CD4-positive, alpha-beta T cell (primary cell): ENCODE measurements at regions not wholly inside any gene's neighbourhood (a gene's known extent, or its start where the extent isn't known, plus 50 kb on each side); places are given as distances from the start of the nearest gene placed in this dataset.

Source experiments
- ATAC-seq: fragments of 200-7000 bp; cut with Tn5 transposase; one replicate; pipeline ENCODE4 v1.10.0; 2022; ENCODE audit warnings: mild to moderate bottlenecking; ENCODE audit not compliant: poor library complexity
- CTCF ChIA-PET: fragments of 350-600 bp; sonication (Branson Sonifier 250); formaldehyde crosslinking; loops from one replicate; lab custom pipeline; 2021; ENCODE audit warnings: antibody characterized with exemption, inconsistent platforms; lab: Charles Lee
- POLR2A ChIA-PET: fragments of 350-600 bp; sonication (Branson Sonifier 250); formaldehyde crosslinking; loops from one replicate; lab custom pipeline; 2021; ENCODE audit warnings: antibody characterized with exemption, inconsistent platforms; lab: Charles Lee
- DNase-seq, 14 experiments: peaks; one replicate each; pipeline ENCODE4 v3.0.0-alpha.2; 2013 to 2020; ENCODE audit warnings: mixed read lengths in 2 of 14
- H3K27ac ChIP-seq, 2 donors: one replicate each; pipeline versions ENCODE4 v1.5.1 to v1.7.0; 2013; ENCODE audit warnings: low read length in 2 of 2, low read depth in 1 of 2, mild to moderate bottlenecking in 1 of 2
- H3K27me3 ChIP-seq, 2 experiments: 1 replicate in 1 of 2; 2 replicates in 1 of 2; pipeline versions ENCODE4 v1.6.1 to v1.7.0; 2013; ENCODE audit warnings: low read length in 2 of 2, control low read depth in 1 of 2, mild to moderate bottlenecking in 1 of 2, moderate library complexity in 1 of 2; ENCODE audit not compliant: insufficient read depth in 2 of 2, control insufficient read depth in 1 of 2
- H3K36me3 ChIP-seq: one replicate; pipeline ENCODE4 v1.6.1; 2013; ENCODE audit warnings: low read length, control low read depth; ENCODE audit not compliant: insufficient read depth
- H3K4me1 ChIP-seq: one replicate; pipeline ENCODE4 v1.6.1; 2013; ENCODE audit warnings: low read length, control low read depth; ENCODE audit not compliant: insufficient read depth
- H3K4me3 ChIP-seq: one replicate; pipeline ENCODE4 v1.5.1; 2013; ENCODE audit warnings: mild to moderate bottlenecking, low read length, moderate library complexity
- H3K9me3 ChIP-seq, 2 experiments: 1 replicate in 1 of 2; 2 replicates in 1 of 2; pipeline versions ENCODE4 v1.6.1 to v1.7.0; 2013; ENCODE audit warnings: low read length in 2 of 2, mild to moderate bottlenecking in 2 of 2, control low read depth in 1 of 2, moderate library complexity in 1 of 2; ENCODE audit not compliant: control insufficient read depth in 1 of 2, insufficient read depth in 1 of 2
- H3K27ac Mint-ChIP-seq: one replicate; pipeline ENCODE4 v1.8.0; 2020; ENCODE audit warnings: mixed read lengths
- H3K27me3 Mint-ChIP-seq: one replicate; pipeline ENCODE4 v1.8.0; 2021; ENCODE audit warnings: mixed read lengths
- H3K36me3 Mint-ChIP-seq: one replicate; pipeline ENCODE4 v1.8.0; 2021; ENCODE audit warnings: low read depth, mixed read lengths
- H3K4me1 Mint-ChIP-seq: one replicate; pipeline ENCODE4 v1.8.0; 2021; ENCODE audit warnings: low read depth, mixed read lengths
- H3K4me3 Mint-ChIP-seq: one replicate; pipeline ENCODE4 v1.8.0; 2020; ENCODE audit warnings: mild to moderate bottlenecking, mixed read lengths
- H3K9me3 Mint-ChIP-seq: one replicate; pipeline ENCODE4 v1.8.0; 2020; ENCODE audit warnings: mixed read lengths
- intact Hi-C, 2 experiments: fragments of 100-400 bp; cut with DNase I in 1 of 2; cut with micrococcal nuclease in 1 of 2; formaldehyde crosslinking; loops; one replicate each; pipeline versions ENCODE4 v1.15.1 to v1.9.0; 2023 to 2025; cut with DNase I, micrococcal nuclease
- TF ChIP-seq, protein P1 (sequence below): fragments of 200-600 bp; IDR thresholded peaks from one replicate; pipeline ENCODE4 v1.8.0; 2022; ENCODE audit warnings: antibody characterized with exemption, mild to moderate bottlenecking

- Mint-ChIP-seq H3K36me3 (no peaks in the 10 kb centered on the region), H3K4me3 (no peak overlapping the region), H3K27me3 (no peaks in the 10 kb centered on the region), H3K4me1 (no peaks in the 10 kb centered on the region), H3K9me3 (peaks cover 7% of the 10 kb centered on the region), H3K27ac (no peak overlapping the region)
- peaks cover 6 to 15% of the 10 kb centered on the region in 2 experiments for H3K9me3 ChIP-seq
- ATAC-seq: no peak
- H3K4me1 ChIP-seq: no peaks in the 10 kb centered on the region
- no peak overlapping the region for H3K27ac ChIP-seq
- ChIA-PET CTCF (no interaction called here), POLR2A (no interaction called here)
- TF ChIP-seq, protein P1, sequence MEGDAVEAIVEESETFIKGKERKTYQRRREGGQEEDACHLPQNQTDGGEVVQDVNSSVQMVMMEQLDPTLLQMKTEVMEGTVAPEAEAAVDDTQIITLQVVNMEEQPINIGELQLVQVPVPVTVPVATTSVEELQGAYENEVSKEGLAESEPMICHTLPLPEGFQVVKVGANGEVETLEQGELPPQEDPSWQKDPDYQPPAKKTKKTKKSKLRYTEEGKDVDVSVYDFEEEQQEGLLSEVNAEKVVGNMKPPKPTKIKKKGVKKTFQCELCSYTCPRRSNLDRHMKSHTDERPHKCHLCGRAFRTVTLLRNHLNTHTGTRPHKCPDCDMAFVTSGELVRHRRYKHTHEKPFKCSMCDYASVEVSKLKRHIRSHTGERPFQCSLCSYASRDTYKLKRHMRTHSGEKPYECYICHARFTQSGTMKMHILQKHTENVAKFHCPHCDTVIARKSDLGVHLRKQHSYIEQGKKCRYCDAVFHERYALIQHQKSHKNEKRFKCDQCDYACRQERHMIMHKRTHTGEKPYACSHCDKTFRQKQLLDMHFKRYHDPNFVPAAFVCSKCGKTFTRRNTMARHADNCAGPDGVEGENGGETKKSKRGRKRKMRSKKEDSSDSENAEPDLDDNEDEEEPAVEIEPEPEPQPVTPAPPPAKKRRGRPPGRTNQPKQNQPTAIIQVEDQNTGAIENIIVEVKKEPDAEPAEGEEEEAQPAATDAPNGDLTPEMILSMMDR: no peak
- no peaks in the 10 kb centered on the region for H3K36me3 ChIP-seq
- intact Hi-C loops: no loop called here
- H3K27me3 ChIP-seq: no peaks in the 10 kb centered on the region
- H3K4me3 ChIP-seq: no peak overlapping the region
- no peak for DNase-seq
These were observed 235.7 kb upstream of the RXFP2 start for GRCh38 chr13:31503626-31504025.

DNA sequence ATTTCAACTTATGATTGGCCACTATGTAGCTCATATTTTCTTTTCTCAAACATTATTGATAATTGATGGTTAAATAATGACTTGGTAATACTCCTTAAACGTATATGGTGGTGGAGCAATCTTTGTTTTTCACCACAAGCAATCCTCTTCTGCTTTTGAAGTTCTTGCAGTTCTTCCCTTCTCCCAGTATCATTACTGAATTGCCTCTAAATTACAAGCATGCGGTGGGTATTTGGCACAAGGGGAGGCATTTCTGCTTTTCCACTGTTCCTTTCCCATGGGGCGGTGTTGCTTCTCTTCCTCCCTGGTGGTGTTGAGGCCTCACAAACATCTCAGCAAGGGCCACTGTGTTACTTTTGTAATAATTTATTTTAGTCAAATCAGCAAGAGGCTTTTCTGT, 234.4 kb upstream of the RXFP2 start:
- no peak for ATAC-seq
- no peak overlapping the region for H3K27ac Mint-ChIP-seq
- H3K9me3 Mint-ChIP-seq: no peaks in the 10 kb centered on the region

GRCh38 chr13:31512331-31512730, 227.0 kb upstream of the RXFP2 start:
- Mint-ChIP-seq H3K4me3 (no peak overlapping the region), H3K4me1 (no peaks in the 10 kb centered on the region), H3K27ac (no peak overlapping the region), H3K27me3 (peaks cover 17% of the 10 kb centered on the region), H3K9me3 (no peaks in the 10 kb centered on the region), H3K36me3 (no peaks in the 10 kb centered on the region)
- ChIA-PET POLR2A (interaction anchor here (0.6 kb wide), 1 partner anchor 387 kb away, joined by 3 read pairs; no protein-coding TSS in a partner anchor), CTCF (no interaction called here)
- Histone ChIP-seq H3K27me3 (no peaks in the 10 kb centered on the region), H3K36me3 (no peaks in the 10 kb centered on the region), H3K4me1 (no peaks in the 10 kb centered on the region), H3K4me3 (no peak overlapping the region), H3K9me3 (no peaks in the 10 kb centered on the region), H3K27ac (no peak overlapping the region)
- ATAC-seq (no peak), DNase-seq (no peak)
- intact Hi-C loops: no loop called here
- TF ChIP-seq, protein P1: no peak

More for the DNA sequence above, 234.4 kb upstream of the RXFP2 start:
- TF ChIP-seq, protein P1: no peak
- H3K9me3 ChIP-seq: peaks cover 4 to 6% of the 10 kb centered on the region in 2 experiments
- no peaks in the 10 kb centered on the region for H3K36me3 ChIP-seq
- H3K4me3 ChIP-seq: no peak overlapping the region
- Mint-ChIP-seq H3K4me3 (no peak overlapping the region), H3K27me3 (peaks cover 6% of the 10 kb centered on the region), H3K36me3 (no peaks in the 10 kb centered on the region), H3K4me1 (no peaks in the 10 kb centered on the region)
- intact Hi-C loops: no loop called here
- ChIA-PET CTCF (no interaction called here), POLR2A (no interaction called here)
- H3K27me3 ChIP-seq: no peaks in the 10 kb centered on the region
- no peak for DNase-seq
- no peaks in the 10 kb centered on the region for H3K4me1 ChIP-seq
- H3K27ac ChIP-seq: no peak overlapping the region
